Right kidney (tissue), 1 donor: ENCODE measurements at regions not wholly inside any gene's neighbourhood (a gene's known extent, or its start where the extent isn't known, plus 50 kb on each side); places are given as distances from the start of the nearest gene placed in this dataset.
"Not testable (repeated sequence)": the region's sequence is repeated elsewhere in the genome, so short reads cannot be mapped to it uniquely, and the experiment has no call there.

ENCODE experiments used
- DNase-seq: peaks from one replicate; pipeline ENCODE4 v3.0.0-alpha.2; 2016

- no peak for DNase-seq
Observed at GRCh38 chr5:128667751-128668150, 129.7 kb upstream of the FBN2 start.

- no peak for DNase-seq
Observed at GRCh38 chr5:128668921-128669320, 130.9 kb upstream of the FBN2 start.

GRCh38 chr5:128669803-128670202 is 131.8 kb upstream of the FBN2 start:
- no peak for DNase-seq

GRCh38 chr5:128671943-128672342 is 133.9 kb upstream of the FBN2 start:
- no peak for DNase-seq

GRCh38 chr5:128673000-128673399 is 135.0 kb upstream of the FBN2 start:
- no peak for DNase-seq

- no peak for DNase-seq
Observed at GRCh38 chr5:128673411-128673957, 135.4 kb upstream of the FBN2 start.

GRCh38 chr5:128673970-128674369 is 135.9 kb upstream of the FBN2 start:
- DNase-seq: no peak

- DNase-seq: no peak
Observed at GRCh38 chr5:128674837-128675446, 136.9 kb upstream of the FBN2 start.

- no peak for DNase-seq
Observed at GRCh38 chr5:128681096-128681495, 143.1 kb upstream of the FBN2 start.

GRCh38 chr5:128681764-128682592 is 143.9 kb upstream of the FBN2 start:
- DNase-seq: no peak

- DNase-seq: no peak
Observed at GRCh38 chr5:128682669-128683068, 144.6 kb upstream of the FBN2 start.

GRCh38 chr5:128684961-128685360 is 146.9 kb upstream of the FBN2 start:
- DNase-seq: no peak

- DNase-seq: no peak
Observed at GRCh38 chr5:128687930-128688329, 149.9 kb upstream of the FBN2 start.

GRCh38 chr5:128693764-128694163 is 155.7 kb upstream of the FBN2 start:
- no peak for DNase-seq

- no peak for DNase-seq
Observed at GRCh38 chr5:128695791-128696530, 157.9 kb upstream of the FBN2 start.

- DNase-seq: no peak
Observed at GRCh38 chr5:128701301-128701700, 163.3 kb upstream of the FBN2 start.

- DNase-seq: no peak
Observed at GRCh38 chr5:128703322-128703721, 165.3 kb upstream of the FBN2 start.

GRCh38 chr5:128706269-128706668 is 168.2 kb upstream of the FBN2 start:
- no peak for DNase-seq

- DNase-seq: no peak
Observed at GRCh38 chr5:128708841-128709240, 170.8 kb upstream of the FBN2 start.

GRCh38 chr5:128711216-128711615 is 173.2 kb upstream of the FBN2 start:
- no peak for DNase-seq

- DNase-seq: no peak
Observed at GRCh38 chr5:128714551-128714950, 176.5 kb upstream of the FBN2 start.

- no peak for DNase-seq
Observed at GRCh38 chr5:128722551-128722950, 184.5 kb upstream of the FBN2 start.

GRCh38 chr5:128730021-128730420 is 192.0 kb upstream of the FBN2 start:
- DNase-seq: not testable (repeated sequence)
